Central memory CD8-positive, alpha-beta T cell (primary cell): ENCODE measurements at regions not wholly inside any gene's neighbourhood (a gene's known extent, or its start where the extent isn't known, plus 50 kb on each side); places are given as distances from the start of the nearest gene placed in this dataset.

Experiments used
- ATAC-seq: fragments of 150-1000 bp; cut with Tn5 transposase; replicated peaks from 2 replicates; pipeline ENCODE4 v1.10.0; 2022; ENCODE audit warnings: mild to moderate bottlenecking, moderate FRiP score, moderate number of reproducible peaks; ENCODE audit not compliant: poor library complexity, severe bottlenecking; ENCODE audit errors: extremely low read depth
- DNase-seq, 2 donors: peaks; one replicate each; pipeline ENCODE4 v3.0.0; 2021; ENCODE audit warnings: low spot score in 2 of 2
- H3K27ac Mint-ChIP-seq: one replicate; pipeline ENCODE4 v1.8.0; 2022; ENCODE audit warnings: low read depth, mild to moderate bottlenecking, moderate library complexity, mixed read lengths
- H3K27me3 Mint-ChIP-seq: one replicate; pipeline ENCODE4 v1.8.0; 2022; ENCODE audit warnings: mixed read lengths
- H3K36me3 Mint-ChIP-seq: one replicate; pipeline ENCODE4 v1.8.0; 2022; ENCODE audit warnings: mild to moderate bottlenecking, moderate library complexity, mixed read lengths; ENCODE audit not compliant: insufficient read depth
- H3K4me1 Mint-ChIP-seq: one replicate; pipeline ENCODE4 v1.8.0; 2022; ENCODE audit warnings: mixed read lengths
- H3K4me3 Mint-ChIP-seq: one replicate; pipeline ENCODE4 v1.8.0; 2022; ENCODE audit warnings: mild to moderate bottlenecking, moderate library complexity, mixed read lengths
- H3K9me3 Mint-ChIP-seq: one replicate; pipeline ENCODE4 v1.8.0; 2022; ENCODE audit warnings: mixed read lengths

GRCh38 chr3:191809326-191809949, 348.5 kb downstream of the PYDC2 start:
- Mint-ChIP-seq H3K9me3 (peaks cover 48% of the 10 kb centered on the region), H3K4me3 (no peak overlapping the region), H3K27me3 (no peaks in the 10 kb centered on the region), H3K36me3 (no peaks in the 10 kb centered on the region), H3K4me1 (no peaks in the 10 kb centered on the region), H3K27ac (no peak overlapping the region)
- DNase-seq: no peak
- no peak for ATAC-seq

GRCh38 chr3:191813245-191813644, 352.3 kb downstream of the PYDC2 start:
- no peaks in the 10 kb centered on the region for H3K27me3 Mint-ChIP-seq
- H3K4me1 Mint-ChIP-seq: no peaks in the 10 kb centered on the region
- H3K36me3 Mint-ChIP-seq: no peaks in the 10 kb centered on the region
- DNase-seq (no peak), ATAC-seq (no peak)
- H3K27ac Mint-ChIP-seq: no peak overlapping the region
- no peak overlapping the region for H3K4me3 Mint-ChIP-seq
- H3K9me3 Mint-ChIP-seq: peaks cover 48% of the 10 kb centered on the region

- peaks cover 14% of the 10 kb centered on the region for H3K9me3 Mint-ChIP-seq
- H3K36me3 Mint-ChIP-seq: no peaks in the 10 kb centered on the region
- ATAC-seq (no peak), DNase-seq (no peak)
- H3K27ac Mint-ChIP-seq: no peak overlapping the region
- H3K27me3 Mint-ChIP-seq: no peaks in the 10 kb centered on the region
- H3K4me3 Mint-ChIP-seq: no peak overlapping the region
- no peaks in the 10 kb centered on the region for H3K4me1 Mint-ChIP-seq
Measured at GRCh38 chr3:191848818-191849217, 387.9 kb downstream of the PYDC2 start.

GRCh38 chr3:191859531-191859930, 398.6 kb downstream of the PYDC2 start:
- H3K9me3 Mint-ChIP-seq: peaks cover 27% of the 10 kb centered on the region
- ATAC-seq: no peak
- H3K4me1 Mint-ChIP-seq: no peaks in the 10 kb centered on the region
- no peaks in the 10 kb centered on the region for H3K36me3 Mint-ChIP-seq
- no peak overlapping the region for H3K27ac Mint-ChIP-seq
- no peak for DNase-seq
- H3K4me3 Mint-ChIP-seq: no peak overlapping the region
- H3K27me3 Mint-ChIP-seq: no peaks in the 10 kb centered on the region

- Mint-ChIP-seq H3K4me1 (no peaks in the 10 kb centered on the region), H3K36me3 (no peaks in the 10 kb centered on the region), H3K9me3 (peaks cover 15% of the 10 kb centered on the region), H3K4me3 (no peak overlapping the region), H3K27ac (no peak overlapping the region), H3K27me3 (no peaks in the 10 kb centered on the region)
- DNase-seq (no peak), ATAC-seq (no peak)
Measured at GRCh38 chr3:191869738-191870415, 408.9 kb downstream of the PYDC2 start.

GRCh38 chr3:191873736-191874135, 412.8 kb downstream of the PYDC2 start:
- no peaks in the 10 kb centered on the region for H3K27me3 Mint-ChIP-seq
- no peak overlapping the region for H3K27ac Mint-ChIP-seq
- H3K9me3 Mint-ChIP-seq: peaks cover 10% of the 10 kb centered on the region
- ATAC-seq (no peak), DNase-seq (no peak)
- no peaks in the 10 kb centered on the region for H3K36me3 Mint-ChIP-seq
- H3K4me3 Mint-ChIP-seq: no peak overlapping the region
- H3K4me1 Mint-ChIP-seq: no peaks in the 10 kb centered on the region

DNA sequence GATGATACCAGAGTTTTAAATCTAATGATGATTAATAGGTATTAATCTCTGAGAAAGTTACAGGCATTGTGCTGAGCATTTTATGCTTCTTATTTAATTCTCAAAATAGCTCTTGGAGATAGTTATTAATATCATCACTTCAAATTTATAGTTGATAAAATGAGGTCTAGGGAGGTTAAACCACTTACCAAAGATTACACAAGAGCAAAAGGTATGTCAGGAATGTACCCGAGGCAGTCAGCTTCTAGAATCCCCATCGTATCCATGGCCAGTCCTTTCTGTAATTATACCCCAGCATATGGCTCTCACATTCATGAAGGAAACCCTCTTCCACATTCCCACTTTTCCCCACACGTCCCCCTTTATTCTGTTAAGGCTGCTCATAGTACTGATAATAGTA, 421.3 kb downstream of the PYDC2 start:
- Mint-ChIP-seq H3K36me3 (no peaks in the 10 kb centered on the region), H3K9me3 (peaks cover 4% of the 10 kb centered on the region), H3K27ac (no peak overlapping the region), H3K27me3 (no peaks in the 10 kb centered on the region), H3K4me3 (no peak overlapping the region), H3K4me1 (no peaks in the 10 kb centered on the region)
- no peak for DNase-seq
- ATAC-seq: no peak

DNA sequence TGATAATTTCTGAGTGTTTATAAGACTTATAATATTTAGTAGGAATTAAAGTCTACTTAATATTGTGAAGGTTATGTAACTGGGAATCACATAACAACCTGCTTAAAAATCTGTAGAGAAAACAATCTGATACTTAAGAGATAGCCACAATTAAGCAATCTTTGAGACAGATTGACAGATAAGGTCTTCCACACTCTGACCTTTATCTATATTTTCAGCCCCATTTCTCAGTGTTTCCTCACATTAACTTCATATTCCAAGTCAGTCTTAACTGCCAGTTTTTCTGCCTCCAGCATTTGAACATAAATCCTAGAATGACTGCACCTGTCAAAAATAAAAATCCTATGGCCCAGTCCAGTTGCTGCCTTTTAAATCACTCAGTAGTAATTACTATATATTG, 423.2 kb downstream of the PYDC2 start:
- peaks cover 4% of the 10 kb centered on the region for H3K9me3 Mint-ChIP-seq
- no peaks in the 10 kb centered on the region for H3K36me3 Mint-ChIP-seq
- DNase-seq (no peak), ATAC-seq (no peak)
- H3K4me1 Mint-ChIP-seq: no peaks in the 10 kb centered on the region
- no peak overlapping the region for H3K4me3 Mint-ChIP-seq
- no peak overlapping the region for H3K27ac Mint-ChIP-seq
- no peaks in the 10 kb centered on the region for H3K27me3 Mint-ChIP-seq

GRCh38 chr3:191889106-191889505, 428.1 kb downstream of the PYDC2 start:
- DNase-seq (no peak), ATAC-seq (no peak)
- no peaks in the 10 kb centered on the region for H3K27me3 Mint-ChIP-seq
- H3K27ac Mint-ChIP-seq: no peak overlapping the region
- no peak overlapping the region for H3K4me3 Mint-ChIP-seq
- no peaks in the 10 kb centered on the region for H3K4me1 Mint-ChIP-seq
- H3K9me3 Mint-ChIP-seq: no peaks in the 10 kb centered on the region
- no peaks in the 10 kb centered on the region for H3K36me3 Mint-ChIP-seq

GRCh38 chr3:191889756-191890155, 428.8 kb downstream of the PYDC2 start:
- H3K9me3 Mint-ChIP-seq: no peaks in the 10 kb centered on the region
- H3K4me3 Mint-ChIP-seq: no peak overlapping the region
- H3K36me3 Mint-ChIP-seq: no peaks in the 10 kb centered on the region
- ATAC-seq (no peak), DNase-seq (no peak)
- H3K27ac Mint-ChIP-seq: no peak overlapping the region
- no peaks in the 10 kb centered on the region for H3K27me3 Mint-ChIP-seq
- no peaks in the 10 kb centered on the region for H3K4me1 Mint-ChIP-seq

- no peak overlapping the region for H3K4me3 Mint-ChIP-seq
- peaks cover 13% of the 10 kb centered on the region for H3K9me3 Mint-ChIP-seq
- no peaks in the 10 kb centered on the region for H3K4me1 Mint-ChIP-seq
- H3K27ac Mint-ChIP-seq: no peak overlapping the region
- no peaks in the 10 kb centered on the region for H3K27me3 Mint-ChIP-seq
- H3K36me3 Mint-ChIP-seq: no peaks in the 10 kb centered on the region
- DNase-seq (no peak), ATAC-seq (no peak)
Measured at GRCh38 chr3:191894406-191894805, 433.4 kb downstream of the PYDC2 start.

- no peaks in the 10 kb centered on the region for H3K27me3 Mint-ChIP-seq
- no peaks in the 10 kb centered on the region for H3K36me3 Mint-ChIP-seq
- DNase-seq (no peak), ATAC-seq (no peak)
- no peaks in the 10 kb centered on the region for H3K4me1 Mint-ChIP-seq
- H3K4me3 Mint-ChIP-seq: no peak overlapping the region
- H3K9me3 Mint-ChIP-seq: no peaks in the 10 kb centered on the region
- H3K27ac Mint-ChIP-seq: no peak overlapping the region
Measured at GRCh38 chr3:191901741-191902140, 440.8 kb downstream of the PYDC2 start.

DNA sequence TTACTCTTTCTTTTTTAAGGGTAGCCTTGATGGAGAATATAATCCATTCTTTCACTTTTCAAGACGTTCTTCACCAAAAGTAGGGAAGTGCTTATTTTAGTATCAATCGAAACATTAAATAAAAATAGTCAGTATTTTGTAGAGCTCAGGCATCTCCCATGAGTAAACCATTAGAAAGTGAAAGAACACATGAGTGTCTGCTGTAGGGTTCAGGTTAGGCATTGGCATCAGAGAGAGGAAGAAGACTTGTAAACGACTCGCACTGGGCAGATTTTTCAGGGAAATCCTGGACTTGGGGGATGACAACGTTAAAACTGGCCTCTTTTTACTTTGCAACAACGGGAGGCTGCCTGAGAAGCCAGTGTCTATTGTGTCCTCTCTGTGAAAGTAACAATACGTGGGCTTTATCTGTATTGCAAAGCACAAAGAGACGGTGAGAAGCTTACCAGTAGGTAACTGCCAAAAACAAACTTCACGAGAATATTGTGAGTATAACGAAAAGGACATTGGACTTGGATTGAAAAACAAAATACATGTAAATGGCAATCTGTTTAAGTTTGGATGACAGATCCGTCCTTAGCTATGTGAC, 451.7 kb downstream of the PYDC2 start:
- ATAC-seq (no peak), DNase-seq (no peak)
- peaks cover 23% of the 10 kb centered on the region for H3K9me3 Mint-ChIP-seq
- H3K4me1 Mint-ChIP-seq: no peaks in the 10 kb centered on the region
- no peaks in the 10 kb centered on the region for H3K36me3 Mint-ChIP-seq
- H3K27ac Mint-ChIP-seq: no peak overlapping the region
- no peaks in the 10 kb centered on the region for H3K27me3 Mint-ChIP-seq
- H3K4me3 Mint-ChIP-seq: no peak overlapping the region
